ENCODE measurements at regions not wholly inside any gene's neighbourhood (a gene's known extent, or its start where the extent isn't known, plus 50 kb on each side); places are given as distances from the start of the nearest gene placed in this dataset.
"Not testable (repeated sequence)": the region's sequence is repeated elsewhere in the genome, so short reads cannot be mapped to it uniquely, and the experiment has no call there.

- H3K36me3 ChIP-seq (ENCODE audit: insufficient read depth, low read length), result not testable (repeated sequence)
Measured at GRCh38 chr10:48055395-48055794, 55.8 kb upstream of the FAM25C start.

More at GRCh38 chr10:48055395-48055794, 55.8 kb upstream of the FAM25C start:
- not testable (repeated sequence) for H3K27me3 ChIP-seq (ENCODE audit: insufficient read depth, low read length, poor library complexity, severe bottlenecking); H4K20me1 ChIP-seq (ENCODE audit: insufficient read depth, low read length, poor library complexity, severe bottlenecking); H3K9ac ChIP-seq (ENCODE audit: low read depth, low read length, poor library complexity, severe bottlenecking); H3K9me3 ChIP-seq (ENCODE audit: insufficient read depth, low read depth, low read length); H3F3A ChIP-seq (ENCODE audit: low read depth); H2AFZ ChIP-seq (ENCODE audit: low read length); H3K79me2 ChIP-seq (ENCODE audit: insufficient read depth, low read length); H3K4me1 ChIP-seq (ENCODE audit: insufficient read depth, low read length, poor library complexity, severe bottlenecking); H3K4me3 ChIP-seq (ENCODE audit: low read length, poor library complexity, severe bottlenecking); H3K9me2 ChIP-seq (replicated peaks; ENCODE audit: low read depth, low read length); H3K4me2 ChIP-seq (ENCODE audit: low read depth, low read length, poor library complexity, severe bottlenecking)

Measured in Loucy (cell line).